Pancreas (tissue), 10 donors: ENCODE measurements at regions not wholly inside any gene's neighbourhood (a gene's known extent, or its start where the extent isn't known, plus 50 kb on each side); places are given as distances from the start of the nearest gene placed in this dataset.
A peak's percentile ranks its signal among the peaks of the same experiment; 100 is the strongest.

Experiments used
- ATAC-seq, 4 donors: fragments of 200-7000 bp; cut with Tn5 transposase; one replicate each; pipeline versions ENCODE4 v1.8.0 to v1.9.1; 2020; ENCODE audit warnings: mild to moderate bottlenecking in 4 of 4, moderate library complexity in 4 of 4
- DNase-seq, 6 donors: peaks; one replicate each; pipeline ENCODE4 v3.0.0-alpha.2; 2020
- FAIRE-seq: peaks from 2 replicates; lab custom pipeline; 2012; peaks lifted over from hg19 to GRCh38; lab: Jason Lieb, UNC
- H3K27ac ChIP-seq, 4 donors: fragments of 200-600 bp; sonication (generic); 1 replicate in 3 of 4; 2 replicates in 1 of 4; pipeline versions ENCODE4 v1.5.0 to v1.8.0; 2020
- H3K27me3 ChIP-seq, 4 donors: fragments of 200-600 bp; one replicate each; pipeline ENCODE4 v1.8.0; 2021
- H3K36me3 ChIP-seq, 3 donors: fragments of 200-600 bp; sonication (generic) in 1 of 3; one replicate each; pipeline versions ENCODE4 v1.5.0 to v1.8.0; 2020 to 2021
- H3K4me1 ChIP-seq, 3 donors: fragments of 200-600 bp; one replicate each; pipeline ENCODE4 v1.8.0; 2021
- H3K4me3 ChIP-seq, 4 donors: fragments of 200-600 bp; sonication (generic) in 2 of 4; one replicate each; pipeline versions ENCODE4 v1.5.0 to v1.8.0; 2020 to 2021
- H3K9me3 ChIP-seq, 4 donors: fragments of 200-600 bp; one replicate each; pipeline ENCODE4 v1.8.0; 2021
- CTCF ChIP-seq, 4 donors: fragments of 200-600 bp; sonication (generic) in 3 of 4; IDR thresholded peaks; one replicate each; pipeline versions ENCODE4 v1.5.0 to v1.8.0; 2021; ENCODE audit warnings: antibody characterized with exemption in 4 of 4
- WGBS, 2 donors: extraction: QIAGEN DNeasy Blood & Tissue Kit; methylation state at CpG; one replicate each; pipeline ENCODE4 v1.1.7; 2013; 5-methylcytosine and 5-hydroxymethylcytosine counted together
- intact Hi-C, 3 donors: fragments of 100-400 bp; cut with DNase I; formaldehyde crosslinking; loops; one replicate each; pipeline versions ENCODE4 v1.11.1 to v1.14.2; 2022
- donor health status: healthy with polysubstance abuse.
- donor health status: DM: no; HTN: no; CAD: no; lungs with moderate emphysema.
- donor health status: DM: no; HTN: no; CAD: no.
- donor health status: control.
- donor health status: control.
- donor health status: Bipolar disorder and iron deficiency.
- donor health status: DM: yes; HTN: yes; CAD: no.
- donor health status: DM: no; HTN: no; CAD: no.
- donor health status: DM: no; HTN: no; CAD: no.
- donor health status: DM: yes; HTN: yes; CAD: no.

- Histone ChIP-seq H3K9me3 (no peaks in the 10 kb centered on the region), H3K36me3 (no peaks in the 10 kb centered on the region), H3K4me3 (no peak overlapping the region), H3K27me3 (no peaks in the 10 kb centered on the region), H3K27ac (no peak overlapping the region), H3K4me1 (no peaks in the 10 kb centered on the region)
- TF ChIP-seq CTCF (IDR thresholded peaks at IDR 0.05): no peak
- ATAC-seq (no peak), DNase-seq (no peak), FAIRE-seq (no peak)
- intact Hi-C loops: no loop called here
Observed at GRCh38 chr10:64379898-64380297, 858.7 kb downstream of the REEP3 start.

DNA sequence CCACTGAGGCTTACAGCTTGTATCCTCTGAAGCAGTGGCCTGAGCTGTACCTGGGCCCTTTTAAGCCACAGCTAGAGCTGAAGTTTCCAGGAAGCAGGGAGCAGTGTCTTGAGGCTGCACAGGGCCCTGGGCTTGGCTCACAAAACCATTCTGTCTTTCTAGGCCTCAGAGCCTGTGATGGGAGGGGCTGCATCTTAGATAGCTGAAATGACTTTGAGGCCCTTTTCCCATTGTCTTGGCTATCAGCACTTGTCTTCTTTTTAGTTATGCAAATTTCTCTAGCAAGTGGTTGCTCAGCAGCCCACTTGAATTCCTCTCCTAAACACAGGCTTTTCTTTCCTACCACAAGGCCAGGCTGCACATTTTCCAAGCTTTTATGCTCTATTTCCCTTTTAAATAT, 864.2 kb downstream of the REEP3 start:
- H3K4me3 ChIP-seq: no peak overlapping the region
- no peaks in the 10 kb centered on the region for H3K36me3 ChIP-seq
- H3K9me3 ChIP-seq: no peaks in the 10 kb centered on the region
- TF ChIP-seq CTCF (IDR thresholded peaks at IDR 0.05): no peak
- no peaks in the 10 kb centered on the region for H3K27me3 ChIP-seq
- intact Hi-C loops: no loop called here
- ATAC-seq: no peak
- DNase-seq: no peak
- FAIRE-seq: no peak
- H3K4me1 ChIP-seq: no peaks in the 10 kb centered on the region
- no peak overlapping the region for H3K27ac ChIP-seq

DNA sequence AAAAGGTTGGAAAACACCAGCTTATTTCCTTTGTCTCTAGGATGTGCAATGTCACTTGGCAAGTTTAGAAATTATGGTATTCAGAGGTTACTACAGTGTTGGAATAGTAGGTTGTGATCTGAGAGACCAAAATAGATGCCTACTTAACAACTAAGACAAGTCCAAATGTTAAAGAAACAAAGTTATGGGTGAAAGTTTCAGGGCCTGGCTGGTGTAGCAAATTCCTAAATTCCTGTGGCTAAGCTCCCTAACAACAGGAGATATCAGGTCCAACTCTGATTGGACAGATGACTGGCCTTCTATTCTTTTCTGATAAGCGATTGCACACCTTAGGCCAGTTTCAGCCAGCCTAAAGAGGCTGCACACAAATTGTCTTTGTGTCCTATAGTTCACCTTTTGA, 873.5 kb downstream of the REEP3 start:
- H3K36me3 ChIP-seq: no peaks in the 10 kb centered on the region
- H3K4me3 ChIP-seq: no peak overlapping the region
- DNase-seq (no peak), FAIRE-seq (no peak), ATAC-seq (peak in 1 of 4 donors; percentile 28)
- H3K9me3 ChIP-seq: no peaks in the 10 kb centered on the region
- 62 to 87% methylated on average over 1 of the region's 1 CpG for WGBS, 2 donors
- H3K27ac ChIP-seq: no peak overlapping the region
- H3K27me3 ChIP-seq: no peaks in the 10 kb centered on the region
- intact Hi-C loops: no loop called here
- no peaks in the 10 kb centered on the region for H3K4me1 ChIP-seq
- TF ChIP-seq CTCF (IDR thresholded peaks at IDR 0.05): no peak

DNA sequence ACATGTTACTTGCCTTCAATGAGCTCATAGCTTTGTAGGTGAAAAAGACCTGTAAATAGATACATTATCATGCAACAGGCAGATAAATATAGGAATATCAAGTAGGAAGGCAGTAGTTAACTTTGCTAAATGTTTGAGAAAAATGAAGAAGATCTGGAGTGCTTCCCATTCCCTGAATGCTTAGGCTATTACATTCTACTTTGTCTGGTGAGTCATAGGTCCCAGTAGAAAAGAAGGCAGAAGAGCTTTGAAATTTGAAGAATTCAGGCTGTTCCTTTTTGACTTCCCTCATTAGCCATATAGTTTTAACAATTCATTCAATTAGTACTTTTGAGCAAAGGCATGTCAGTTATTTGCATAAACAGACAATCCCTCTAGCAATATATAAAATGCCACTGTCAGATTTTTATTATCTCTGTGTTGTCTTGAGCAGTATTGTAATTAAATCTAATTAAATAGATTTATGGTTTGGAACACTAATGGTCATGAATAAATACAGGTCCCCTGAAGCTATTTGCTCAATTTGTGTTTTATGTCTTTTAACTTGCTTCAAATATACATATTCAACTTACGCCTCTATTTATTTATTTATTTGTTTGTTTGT, 875.0 kb downstream of the REEP3 start:
- no peak overlapping the region for H3K27ac ChIP-seq
- DNase-seq (no peak), FAIRE-seq (no peak), ATAC-seq (no peak)
- TF ChIP-seq CTCF (IDR thresholded peaks at IDR 0.05): no peak
- WGBS, 2 donors: 85 to 89% methylated on average over 1 of the region's 1 CpG
- intact Hi-C loops: no loop called here
- H3K36me3 ChIP-seq: no peaks in the 10 kb centered on the region
- H3K27me3 ChIP-seq: no peaks in the 10 kb centered on the region
- no peak overlapping the region for H3K4me3 ChIP-seq
- H3K4me1 ChIP-seq: no peaks in the 10 kb centered on the region
- H3K9me3 ChIP-seq: no peaks in the 10 kb centered on the region

GRCh38 chr10:64397125-64397524, 875.9 kb downstream of the REEP3 start:
- FAIRE-seq (no peak), DNase-seq (no peak), ATAC-seq (no peak)
- H3K27ac ChIP-seq: no peak overlapping the region
- intact Hi-C loops: no loop called here
- no peak for TF ChIP-seq CTCF (IDR thresholded peaks at IDR 0.05)
- no peaks in the 10 kb centered on the region for H3K27me3 ChIP-seq
- no peaks in the 10 kb centered on the region for H3K36me3 ChIP-seq
- no peaks in the 10 kb centered on the region for H3K4me1 ChIP-seq
- H3K9me3 ChIP-seq: no peaks in the 10 kb centered on the region
- H3K4me3 ChIP-seq: no peak overlapping the region
- WGBS, 2 donors: 86 to 90% methylated on average over 8 of the region's 8 CpGs
